Progenitor cell of endocrine pancreas (in vitro differentiated cells): ENCODE measurements at regions not wholly inside any gene's neighbourhood (a gene's known extent, or its start where the extent isn't known, plus 50 kb on each side); places are given as distances from the start of the nearest gene placed in this dataset.

Source experiments
- DNase-seq: peaks from one replicate; pipeline ENCODE4 v3.0.0; 2021; ENCODE audit warnings: low spot score; ENCODE audit not compliant: unreplicated experiment
- H3K27ac Mint-ChIP-seq: 2 replicates; pipeline ENCODE4 v1.8.0; 2021; ENCODE audit warnings: mild to moderate bottlenecking, moderate library complexity, mixed read lengths
- H3K27me3 Mint-ChIP-seq: 2 replicates; pipeline ENCODE4 v1.8.0; 2021; ENCODE audit warnings: mixed read lengths
- H3K36me3 Mint-ChIP-seq: 2 replicates; pipeline ENCODE4 v1.8.0; 2022; ENCODE audit warnings: mixed read lengths; ENCODE audit not compliant: insufficient read depth
- H3K4me1 Mint-ChIP-seq: 2 replicates; pipeline ENCODE4 v1.8.0; 2021; ENCODE audit warnings: low read depth, mixed read lengths
- H3K4me3 Mint-ChIP-seq: 2 replicates; pipeline ENCODE4 v1.8.0; 2021; ENCODE audit warnings: low read depth, mild to moderate bottlenecking, moderate library complexity, mixed read lengths
- H3K9me3 Mint-ChIP-seq: 2 replicates; pipeline ENCODE4 v1.8.0; 2021; ENCODE audit warnings: low read depth, mixed read lengths
- CTCF ChIP-seq: fragments of 200-600 bp; sonication (generic); IDR thresholded peaks from one replicate; pipeline ENCODE4 v1.5.0; 2021; ENCODE audit warnings: antibody characterized with exemption, mild to moderate bottlenecking; ENCODE audit not compliant: unreplicated experiment

GRCh38 chr6:158262082-158262481 lies 50.2 kb upstream of the TULP4 start:
- Mint-ChIP-seq H3K4me3 (no peak overlapping the region), H3K9me3 (no peaks in the 10 kb centered on the region), H3K4me1 (no peaks in the 10 kb centered on the region), H3K36me3 (peaks cover 14% of the 10 kb centered on the region), H3K27ac (no peak overlapping the region), H3K27me3 (no peaks in the 10 kb centered on the region)
- DNase-seq: no peak
- TF ChIP-seq CTCF: no peak
